ENCODE measurements at regions not wholly inside any gene's neighbourhood (a gene's known extent, or its start where the extent isn't known, plus 50 kb on each side); places are given as distances from the start of the nearest gene placed in this dataset.

- intact Hi-C loops (cut with micrococcal nuclease; ENCODE audit: unreplicated experiment), result no loop called here
- ATAC-seq, result no peak
- no peaks in the 10 kb centered on the region for H3K36me3 ChIP-seq (ENCODE audit: control insufficient read depth, insufficient read depth, low read length)
- TF ChIP-seq POLR2AphosphoS5 (IDR thresholded peaks at IDR 0.05; ENCODE audit: low read depth, low read length) (no peak), CTCF (IDR thresholded peaks at IDR 0.05) (peak; percentile 28; the same call in 1 of the 2 replicates)
- ChIA-PET CTCF (no interaction called here), POLR2A (no interaction called here)
- no peak overlapping the region for H3K4me3 ChIP-seq (ENCODE audit: low read depth in 2 of 2, low read length in 2 of 2)
- no peaks in the 10 kb centered on the region for H3K4me1 ChIP-seq (ENCODE audit: control insufficient read depth, insufficient read depth, low read length)
- in situ Hi-C loops (cut with HindIII; ENCODE audit: low pct_unique_long_range_greater_than_20kb, low sequenced_read_pairs), result no loop called here
- no TSS peak for BruUV-seq (replicated peaks)
- H3K27ac ChIP-seq (ENCODE audit: low read length), result no peak overlapping the region
- no peaks in the 10 kb centered on the region for H3K27me3 ChIP-seq (ENCODE audit: control insufficient read depth, insufficient read depth, low read length)
- DNase-seq (ENCODE audit: low read depth, low spot score), result no peak
- H3K9me3 ChIP-seq (ENCODE audit: control insufficient read depth, insufficient read depth, low read depth, low read length), result no peaks in the 10 kb centered on the region
Observed at GRCh38 chr2:151030663-151031230, 230.9 kb downstream of the RBM43 start.

- POLR2A ChIA-PET, result interaction anchor here (0.6 kb wide), 1 partner anchor 67 kb away, joined by 4 read pairs; no protein-coding TSS in a partner anchor
- BruUV-seq (replicated peaks), result no TSS peak
- TF ChIP-seq POLR2AphosphoS5 (IDR thresholded peaks at IDR 0.05; ENCODE audit: low read depth, low read length), result no peak
- TF ChIP-seq TCF7L2 (IDR thresholded peaks at IDR 0.05; ENCODE audit: low read depth, low read length), result no peak
- no peak for TF ChIP-seq SIN3A (IDR thresholded peaks at IDR 0.05; ENCODE audit: borderline replicate concordance, insufficient read depth, low read depth, low read length)
- no peak for TF ChIP-seq CTCF (IDR thresholded peaks at IDR 0.05)
- no peak for TF ChIP-seq REST (IDR thresholded peaks at IDR 0.05; ENCODE audit: insufficient read depth in 1 of 2, low read depth in 2 of 2, low read length in 1 of 2)
- Histone ChIP-seq H3K27ac (ENCODE audit: low read length) (no peak overlapping the region), H3K27me3 (ENCODE audit: control insufficient read depth, insufficient read depth, low read length) (no peaks in the 10 kb centered on the region), H3K4me1 (ENCODE audit: control insufficient read depth, insufficient read depth, low read length) (no peaks in the 10 kb centered on the region), H3K36me3 (ENCODE audit: control insufficient read depth, insufficient read depth, low read length) (no peaks in the 10 kb centered on the region), H3K9me3 (ENCODE audit: control insufficient read depth, insufficient read depth, low read depth, low read length) (no peaks in the 10 kb centered on the region), H3K4me3 (ENCODE audit: low read depth in 2 of 2, low read length in 2 of 2) (no peak overlapping the region)
- DNase-seq (ENCODE audit: low read depth, low spot score) (no peak), ATAC-seq (no peak)
- CTCF ChIA-PET, result no interaction called here
- intact Hi-C loops (cut with micrococcal nuclease; ENCODE audit: unreplicated experiment), result no loop called here
- in situ Hi-C loops (cut with HindIII; ENCODE audit: low pct_unique_long_range_greater_than_20kb, low sequenced_read_pairs), result no loop called here
Observed at GRCh38 chr2:151029406-151030157, 232.1 kb downstream of the RBM43 start.
